ENCODE measurements at regions not wholly inside any gene's neighbourhood (a gene's known extent, or its start where the extent isn't known, plus 50 kb on each side); places are given as distances from the start of the nearest gene placed in this dataset.

- no peaks in the 10 kb centered on the region for H4K20me1 ChIP-seq (ENCODE audit: insufficient read depth, low read length)
- H3K9me2 ChIP-seq (ENCODE audit: low read depth, low read length), result no peaks in the 10 kb centered on the region
- no peaks in the 10 kb centered on the region for H3K4me1 ChIP-seq (ENCODE audit: insufficient read depth, low read length, severe bottlenecking)
- no peak overlapping the region for H3K4me3 ChIP-seq (ENCODE audit: low read depth, low read length, poor library complexity, severe bottlenecking)
- H3K36me3 ChIP-seq (ENCODE audit: insufficient read depth, low read length), result no peaks in the 10 kb centered on the region
- TF ChIP-seq EZH2 (IDR thresholded peaks at IDR 0.05; ENCODE audit: borderline replicate concordance, low read length) (no peak), CTCF (IDR thresholded peaks at IDR 0.05; ENCODE audit: low read length) (no peak)
- no peaks in the 10 kb centered on the region for H3F3A ChIP-seq (ENCODE audit: insufficient read depth, low read length)
- no peak overlapping the region for H3K4me2 ChIP-seq (ENCODE audit: low read length)
- no peaks in the 10 kb centered on the region for H3K9me3 ChIP-seq (ENCODE audit: low read length)
- no peak overlapping the region for H3K27ac ChIP-seq (ENCODE audit: low read depth, low read length, poor library complexity, severe bottlenecking)
- H3K79me2 ChIP-seq (ENCODE audit: insufficient read depth, low read length), result no peaks in the 10 kb centered on the region
- H3K9ac ChIP-seq (ENCODE audit: low read length), result no peak overlapping the region
- H3K27me3 ChIP-seq (ENCODE audit: insufficient read depth, low read length), result no peaks in the 10 kb centered on the region
- no peak overlapping the region for H2AFZ ChIP-seq (ENCODE audit: low read length)
Observed at GRCh38 chr4:155604718-155605626, 61.7 kb upstream of the GUCY1A1 start.

GRCh38 chr4:155603360-155603891 lies 63.2 kb upstream of the GUCY1A1 start:
- Histone ChIP-seq H3K4me2 (ENCODE audit: low read length) (no peak overlapping the region), H3F3A (ENCODE audit: insufficient read depth, low read length) (no peaks in the 10 kb centered on the region), H3K9me2 (ENCODE audit: low read depth, low read length) (no peaks in the 10 kb centered on the region)

More at GRCh38 chr4:155603360-155603891, 63.2 kb upstream of the GUCY1A1 start:
- Histone ChIP-seq H3K4me1 (ENCODE audit: insufficient read depth, low read length, severe bottlenecking) (no peaks in the 10 kb centered on the region), H3K9me3 (ENCODE audit: low read length) (no peaks in the 10 kb centered on the region), H3K79me2 (ENCODE audit: insufficient read depth, low read length) (no peaks in the 10 kb centered on the region), H3K27ac (ENCODE audit: low read depth, low read length, poor library complexity, severe bottlenecking) (no peak overlapping the region), H3K36me3 (ENCODE audit: insufficient read depth, low read length) (no peaks in the 10 kb centered on the region), H3K27me3 (ENCODE audit: insufficient read depth, low read length) (no peaks in the 10 kb centered on the region), H2AFZ (ENCODE audit: low read length) (no peak overlapping the region), H3K9ac (ENCODE audit: low read length) (no peak overlapping the region), H4K20me1 (ENCODE audit: insufficient read depth, low read length) (no peaks in the 10 kb centered on the region), H3K4me3 (ENCODE audit: low read depth, low read length, poor library complexity, severe bottlenecking) (no peak overlapping the region)
- TF ChIP-seq CTCF (IDR thresholded peaks at IDR 0.05; ENCODE audit: low read length) (no peak), EZH2 (IDR thresholded peaks at IDR 0.05; ENCODE audit: borderline replicate concordance, low read length) (no peak)

Data from OCI-LY1 (cell line).